Mucosa of descending colon (tissue), 3 donors: ENCODE measurements at regions not wholly inside any gene's neighbourhood (a gene's known extent, or its start where the extent isn't known, plus 50 kb on each side); places are given as distances from the start of the nearest gene placed in this dataset.
"Not testable (repeated sequence)": the region's sequence is repeated elsewhere in the genome, so short reads cannot be mapped to it uniquely, and the experiment has no call there.

Experiments
- ATAC-seq: fragments of 200-7000 bp; cut with Tn5 transposase; one replicate; pipeline ENCODE4 v1.9.1; 2020; ENCODE audit warnings: mild to moderate bottlenecking, moderate library complexity
- DNase-seq, 3 donors: peaks; one replicate each; pipeline ENCODE4 v3.0.0-alpha.2; 2020
- H3K36me3 ChIP-seq: fragments of 200-600 bp; one replicate; pipeline ENCODE4 v1.8.0; 2021; ENCODE audit warnings: low read depth, mild to moderate bottlenecking
- H3K4me1 ChIP-seq: fragments of 200-600 bp; one replicate; pipeline ENCODE4 v1.8.0; 2021; ENCODE audit warnings: low read depth, mild to moderate bottlenecking
- H3K4me3 ChIP-seq: fragments of 200-600 bp; one replicate; pipeline ENCODE4 v1.8.0; 2021; ENCODE audit warnings: mild to moderate bottlenecking
- H3K9me3 ChIP-seq: fragments of 200-600 bp; one replicate; pipeline ENCODE4 v1.8.0; 2021; ENCODE audit warnings: mild to moderate bottlenecking
- CTCF ChIP-seq: fragments of 200-600 bp; IDR thresholded peaks from one replicate; pipeline ENCODE4 v1.8.0; 2022; ENCODE audit warnings: antibody characterized with exemption, mild to moderate bottlenecking
- intact Hi-C, 2 donors: fragments of 100-400 bp; cut with DNase I in 1 of 2; cut with micrococcal nuclease in 1 of 2; formaldehyde crosslinking; loops; one replicate each; pipeline versions ENCODE4 v1.11.0 to v1.11.1; 2022; cut with DNase I, micrococcal nuclease
- donor health status: DM: no; HTN: no; CAD: no; lungs with moderate emphysema.
- donor health status: DM: no; HTN: no; CAD: no.
- donor health status: DM: no; HTN: yes; CAD: no.

GRCh38 chr3:153783106-153783505 is 338.1 kb upstream of the ARHGEF26 start:
- Histone ChIP-seq H3K36me3 (no peaks in the 10 kb centered on the region), H3K4me3 (no peak overlapping the region), H3K9me3 (no peaks in the 10 kb centered on the region), H3K4me1 (no peaks in the 10 kb centered on the region)
- TF ChIP-seq CTCF: no peak
- intact Hi-C loops: no loop called here
- no peak for ATAC-seq
- DNase-seq: no peak

- ATAC-seq (no peak), DNase-seq (no peak)
- no peaks in the 10 kb centered on the region for H3K4me1 ChIP-seq
- H3K9me3 ChIP-seq: no peaks in the 10 kb centered on the region
- H3K4me3 ChIP-seq: no peak overlapping the region
- intact Hi-C loops: no loop called here
- TF ChIP-seq CTCF: no peak
- no peaks in the 10 kb centered on the region for H3K36me3 ChIP-seq
Observed at GRCh38 chr3:153783741-153784480, 337.3 kb upstream of the ARHGEF26 start.

- Histone ChIP-seq H3K4me3 (no peak overlapping the region), H3K9me3 (no peaks in the 10 kb centered on the region), H3K4me1 (no peaks in the 10 kb centered on the region), H3K36me3 (no peaks in the 10 kb centered on the region)
- DNase-seq: no peak
- ATAC-seq: no peak
- intact Hi-C loops: no loop called here
- no peak for TF ChIP-seq CTCF
Observed at GRCh38 chr3:153785901-153786300, 335.3 kb upstream of the ARHGEF26 start.

GRCh38 chr3:153789380-153789779 is 331.8 kb upstream of the ARHGEF26 start:
- ATAC-seq: no peak
- intact Hi-C loops: no loop called here
- H3K4me1 ChIP-seq: no peaks in the 10 kb centered on the region
- H3K36me3 ChIP-seq: no peaks in the 10 kb centered on the region
- H3K4me3 ChIP-seq: no peak overlapping the region
- TF ChIP-seq CTCF: no peak
- H3K9me3 ChIP-seq: no peaks in the 10 kb centered on the region
- DNase-seq: no peak

- DNase-seq, ATAC-seq, H3K9me3 ChIP-seq, H3K36me3 ChIP-seq, H3K4me3 ChIP-seq, H3K4me1 ChIP-seq, intact Hi-C loops: not testable (repeated sequence)
Observed at GRCh38 chr3:153797056-153797455, 324.1 kb upstream of the ARHGEF26 start.

GRCh38 chr3:153809097-153809496 is 312.1 kb upstream of the ARHGEF26 start:
- Histone ChIP-seq H3K36me3 (no peaks in the 10 kb centered on the region), H3K9me3 (no peaks in the 10 kb centered on the region), H3K4me3 (no peak overlapping the region), H3K4me1 (no peaks in the 10 kb centered on the region)
- DNase-seq: no peak
- intact Hi-C loops: no loop called here
- no peak for ATAC-seq
- TF ChIP-seq CTCF: no peak
